HG03432 (cell line): ENCODE measurements at regions not wholly inside any gene's neighbourhood (a gene's known extent, or its start where the extent isn't known, plus 50 kb on each side); places are given as distances from the start of the nearest gene placed in this dataset.
"Not testable (repeated sequence)": the region's sequence is repeated elsewhere in the genome, so short reads cannot be mapped to it uniquely, and the experiment has no call there.

Source experiments
- ATAC-seq: cut with Tn5 transposase; IDR thresholded peaks from one replicate; pipeline ENCODE4 v1.9.1; 2021; ENCODE audit warnings: mild to moderate bottlenecking, moderate library complexity; ENCODE audit not compliant: unreplicated experiment

GRCh38 chr2:121064186-121064585, 220.8 kb downstream of the TFCP2L1 start:
- no peak for ATAC-seq

- ATAC-seq: no peak
Measured at GRCh38 chr2:121065239-121065638, 219.8 kb downstream of the TFCP2L1 start.

- no peak for ATAC-seq
Measured at GRCh38 chr2:121066526-121066925, 218.5 kb downstream of the TFCP2L1 start.

- ATAC-seq: no peak
Measured at GRCh38 chr2:121068851-121069250, 216.2 kb downstream of the TFCP2L1 start.

GRCh38 chr2:121069434-121069969, 215.5 kb downstream of the TFCP2L1 start:
- ATAC-seq: no peak

GRCh38 chr2:121070061-121070460, 214.9 kb downstream of the TFCP2L1 start:
- not testable (repeated sequence) for ATAC-seq

GRCh38 chr2:121071034-121071504, 213.9 kb downstream of the TFCP2L1 start:
- no peak for ATAC-seq

GRCh38 chr2:121072784-121073183, 212.2 kb downstream of the TFCP2L1 start:
- no peak for ATAC-seq

- ATAC-seq: no peak
Measured at GRCh38 chr2:121073320-121074210, 211.4 kb downstream of the TFCP2L1 start.

GRCh38 chr2:121074293-121074932, 210.6 kb downstream of the TFCP2L1 start:
- ATAC-seq: no peak

GRCh38 chr2:121075006-121075551, 209.9 kb downstream of the TFCP2L1 start:
- peak; percentile 58 for ATAC-seq

- no peak for ATAC-seq
Measured at GRCh38 chr2:121075641-121076497, 209.1 kb downstream of the TFCP2L1 start.

- no peak for ATAC-seq
Measured at GRCh38 chr2:121076498-121076820, 208.5 kb downstream of the TFCP2L1 start.

GRCh38 chr2:121076885-121077549, 208.0 kb downstream of the TFCP2L1 start:
- ATAC-seq: peak; percentile 66

GRCh38 chr2:121078899-121079298, 206.1 kb downstream of the TFCP2L1 start:
- ATAC-seq: no peak

GRCh38 chr2:121080013-121080772, 204.8 kb downstream of the TFCP2L1 start:
- ATAC-seq: no peak

- ATAC-seq: no peak
Measured at GRCh38 chr2:121081701-121082100, 203.3 kb downstream of the TFCP2L1 start.

- no peak for ATAC-seq
Measured at GRCh38 chr2:121082191-121082590, 202.8 kb downstream of the TFCP2L1 start.

GRCh38 chr2:121084130-121084680, 200.8 kb downstream of the TFCP2L1 start:
- ATAC-seq: no peak
